ENCODE measurements at regions not wholly inside any gene's neighbourhood (a gene's known extent, or its start where the extent isn't known, plus 50 kb on each side); places are given as distances from the start of the nearest gene placed in this dataset.
"Not testable (repeated sequence)": the region's sequence is repeated elsewhere in the genome, so short reads cannot be mapped to it uniquely, and the experiment has no call there.

DNA sequence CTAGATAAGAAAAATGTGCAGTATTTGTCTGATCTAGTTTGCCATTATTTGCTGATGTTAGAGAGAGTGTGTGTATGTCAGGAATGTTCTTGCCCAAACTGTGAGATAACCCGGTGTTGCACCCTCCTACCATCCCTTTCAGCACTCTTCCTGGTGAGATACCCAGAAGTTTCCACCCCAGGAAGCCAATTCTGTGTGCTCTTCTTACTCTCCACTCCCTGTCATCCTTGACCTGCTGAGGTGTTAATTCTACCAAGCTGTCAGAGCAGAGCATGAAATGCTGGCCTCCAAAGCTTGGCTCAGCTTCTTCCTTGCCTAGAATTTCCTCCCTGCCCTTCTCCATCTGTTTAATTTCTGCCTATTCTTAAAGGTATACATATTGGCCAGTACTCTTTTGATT lies 237.3 kb upstream of the CNR1 start:
- no peak overlapping the region for H3K27ac ChIP-seq (replicated peaks)

DNA sequence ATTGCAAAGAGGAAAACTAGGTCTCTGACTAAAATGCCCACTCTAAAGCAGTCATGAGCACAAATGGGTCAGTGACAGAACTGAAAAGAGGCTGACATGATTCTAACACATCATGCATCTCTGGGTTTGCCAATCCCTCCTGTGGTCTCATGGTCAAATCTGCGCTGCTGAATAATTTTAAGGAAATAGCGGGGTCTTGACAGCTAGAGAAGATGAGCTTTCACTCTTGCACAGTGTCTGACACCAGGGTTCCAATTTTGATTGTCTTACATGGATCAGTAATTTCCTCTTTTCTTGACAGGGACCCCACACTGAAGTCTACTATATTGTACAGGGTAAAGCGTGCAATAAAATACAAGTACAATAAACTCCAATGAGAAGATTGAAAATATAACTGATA lies 236.8 kb upstream of the CNR1 start:
- H3K27me3 ChIP-seq (ENCODE audit: low read depth), result peaks cover 18% of the 10 kb centered on the region
- no peak overlapping the region for H3K27ac ChIP-seq (replicated peaks)
- TF ChIP-seq, protein P1, sequence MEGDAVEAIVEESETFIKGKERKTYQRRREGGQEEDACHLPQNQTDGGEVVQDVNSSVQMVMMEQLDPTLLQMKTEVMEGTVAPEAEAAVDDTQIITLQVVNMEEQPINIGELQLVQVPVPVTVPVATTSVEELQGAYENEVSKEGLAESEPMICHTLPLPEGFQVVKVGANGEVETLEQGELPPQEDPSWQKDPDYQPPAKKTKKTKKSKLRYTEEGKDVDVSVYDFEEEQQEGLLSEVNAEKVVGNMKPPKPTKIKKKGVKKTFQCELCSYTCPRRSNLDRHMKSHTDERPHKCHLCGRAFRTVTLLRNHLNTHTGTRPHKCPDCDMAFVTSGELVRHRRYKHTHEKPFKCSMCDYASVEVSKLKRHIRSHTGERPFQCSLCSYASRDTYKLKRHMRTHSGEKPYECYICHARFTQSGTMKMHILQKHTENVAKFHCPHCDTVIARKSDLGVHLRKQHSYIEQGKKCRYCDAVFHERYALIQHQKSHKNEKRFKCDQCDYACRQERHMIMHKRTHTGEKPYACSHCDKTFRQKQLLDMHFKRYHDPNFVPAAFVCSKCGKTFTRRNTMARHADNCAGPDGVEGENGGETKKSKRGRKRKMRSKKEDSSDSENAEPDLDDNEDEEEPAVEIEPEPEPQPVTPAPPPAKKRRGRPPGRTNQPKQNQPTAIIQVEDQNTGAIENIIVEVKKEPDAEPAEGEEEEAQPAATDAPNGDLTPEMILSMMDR (IDR thresholded peaks at IDR 0.05; ENCODE audit: borderline replicate concordance), result no peak
- H3K4me3 ChIP-seq, result no peak overlapping the region
- no peak for DNase-seq
- peaks cover 15% of the 10 kb centered on the region for H3K9me3 ChIP-seq (replicated peaks)
- intact Hi-C loops (cut with micrococcal nuclease), result no loop called here
- no peaks in the 10 kb centered on the region for H3K36me3 ChIP-seq
- H3K4me1 ChIP-seq, result no peaks in the 10 kb centered on the region

More for the DNA sequence above, 237.3 kb upstream of the CNR1 start:
- Histone ChIP-seq H3K27me3 (ENCODE audit: low read depth) (peaks cover 18% of the 10 kb centered on the region), H3K36me3 (no peaks in the 10 kb centered on the region), H3K9me3 (replicated peaks) (peaks cover 15% of the 10 kb centered on the region), H3K4me3 (no peak overlapping the region), H3K4me1 (no peaks in the 10 kb centered on the region)
- TF ChIP-seq, protein P1 (IDR thresholded peaks at IDR 0.05; ENCODE audit: borderline replicate concordance), result no peak
- no peak for DNase-seq
- intact Hi-C loops (cut with micrococcal nuclease), result no loop called here

DNA sequence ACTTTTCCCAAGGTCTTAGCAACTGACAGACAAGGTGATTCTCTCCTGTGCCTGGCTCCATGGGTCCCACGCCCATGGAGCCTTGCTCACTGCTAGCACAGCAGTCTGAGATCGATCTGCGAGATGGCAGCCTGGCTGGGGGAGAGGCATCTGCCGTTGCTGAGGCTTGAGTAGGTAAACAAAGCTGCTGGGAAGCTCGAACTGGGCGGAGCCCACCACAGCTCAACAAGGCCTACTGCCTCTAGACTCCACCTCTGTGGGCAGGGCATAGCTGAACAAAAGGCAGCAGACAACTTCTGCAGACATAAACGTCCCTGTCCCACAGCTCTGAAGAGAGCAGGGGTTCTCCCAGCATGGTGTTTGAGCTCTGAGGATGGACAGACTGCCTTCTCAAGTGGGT lies 224.9 kb upstream of the CNR1 start:
- DNase-seq; H3K4me3 ChIP-seq; H3K27ac ChIP-seq (replicated peaks); H3K27me3 ChIP-seq (ENCODE audit: low read depth); H3K4me1 ChIP-seq; H3K36me3 ChIP-seq; intact Hi-C loops (cut with micrococcal nuclease): not testable (repeated sequence)
- peaks cover 15% of the 10 kb centered on the region for H3K9me3 ChIP-seq (replicated peaks)

DNA sequence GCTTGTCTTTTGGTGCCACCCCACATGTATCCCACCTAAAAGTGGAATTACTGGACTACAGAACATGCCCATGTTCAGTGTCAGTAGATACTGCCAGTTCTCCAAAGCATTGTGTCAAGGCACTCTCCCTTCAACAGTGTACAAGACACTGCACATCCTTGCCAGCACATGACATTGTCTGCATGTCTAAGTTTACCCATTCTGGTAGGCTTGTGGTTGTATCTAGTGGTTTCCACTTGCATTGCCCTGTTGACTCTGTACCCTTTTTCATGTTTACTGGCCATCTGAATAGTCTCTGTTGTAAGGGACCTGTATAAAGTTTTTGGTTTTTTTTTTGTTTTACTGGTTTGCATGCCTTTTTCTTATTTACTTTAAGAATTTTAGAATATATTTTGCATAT lies 222.4 kb upstream of the CNR1 start:
- no peak for DNase-seq
- Histone ChIP-seq H3K36me3 (no peaks in the 10 kb centered on the region), H3K4me1 (no peaks in the 10 kb centered on the region), H3K27me3 (ENCODE audit: low read depth) (no peaks in the 10 kb centered on the region), H3K4me3 (no peak overlapping the region), H3K9me3 (replicated peaks) (no peaks in the 10 kb centered on the region), H3K27ac (replicated peaks) (no peak overlapping the region)
- TF ChIP-seq, protein P1 (IDR thresholded peaks at IDR 0.05; ENCODE audit: borderline replicate concordance), result no peak
- intact Hi-C loops (cut with micrococcal nuclease), result no loop called here

DNA sequence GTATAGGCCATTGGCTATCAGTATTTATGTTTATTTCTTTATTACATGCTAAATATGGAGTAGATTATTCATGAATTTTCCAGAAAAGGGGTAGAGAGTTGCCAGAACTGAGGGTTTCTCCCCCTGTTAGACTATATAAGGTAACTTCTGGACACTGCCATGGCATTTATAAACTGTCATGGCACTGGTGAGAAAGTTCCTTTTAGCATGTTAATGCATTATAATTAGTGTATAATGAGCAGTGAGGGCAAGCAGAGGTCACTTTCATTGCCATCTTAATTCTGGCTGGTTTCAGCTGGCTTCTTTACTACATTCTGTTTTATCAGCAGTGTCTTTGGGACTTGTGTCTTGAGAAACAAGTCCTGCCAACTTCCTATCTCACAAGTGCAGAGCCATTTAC lies 220.0 kb upstream of the CNR1 start:
- no peaks in the 10 kb centered on the region for H3K36me3 ChIP-seq
- H3K27me3 ChIP-seq (ENCODE audit: low read depth), result no peaks in the 10 kb centered on the region
- H3K4me1 ChIP-seq, result no peaks in the 10 kb centered on the region
- DNase-seq, result no peak
- no peaks in the 10 kb centered on the region for H3K9me3 ChIP-seq (replicated peaks)
- intact Hi-C loops (cut with micrococcal nuclease), result no loop called here
- TF ChIP-seq, protein P1 (IDR thresholded peaks at IDR 0.05; ENCODE audit: borderline replicate concordance), result no peak
- H3K27ac ChIP-seq (replicated peaks), result no peak overlapping the region
- H3K4me3 ChIP-seq, result no peak overlapping the region

DNA sequence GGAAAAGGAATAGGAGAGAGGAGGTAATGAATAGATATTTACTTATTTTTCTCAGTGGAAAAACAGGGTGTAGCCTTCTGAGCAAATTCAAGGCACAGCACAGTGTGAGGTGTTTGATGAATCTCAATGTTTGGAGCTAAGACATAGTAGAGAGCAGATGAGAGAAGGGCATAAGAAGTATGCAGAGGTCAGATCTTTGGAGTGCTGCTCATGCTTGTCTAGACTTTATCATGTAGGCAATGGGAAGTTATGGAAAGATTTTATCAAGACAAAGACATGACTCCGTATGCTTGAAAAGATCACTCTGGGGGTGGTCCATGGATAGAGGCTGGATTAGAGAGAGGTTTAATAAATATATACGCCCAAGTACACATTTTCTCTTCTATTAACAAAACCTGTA lies 217.0 kb upstream of the CNR1 start:
- Histone ChIP-seq H3K4me1 (no peaks in the 10 kb centered on the region), H3K4me3 (no peak overlapping the region), H3K36me3 (no peaks in the 10 kb centered on the region), H3K9me3 (replicated peaks) (no peaks in the 10 kb centered on the region), H3K27ac (replicated peaks) (no peak overlapping the region), H3K27me3 (ENCODE audit: low read depth) (no peaks in the 10 kb centered on the region)
- TF ChIP-seq, protein P1 (IDR thresholded peaks at IDR 0.05; ENCODE audit: borderline replicate concordance), result no peak
- DNase-seq, result no peak
- intact Hi-C loops (cut with micrococcal nuclease), result no loop called here

Data from left ventricle myocardium inferior (tissue), 1 donor.